CD4-positive, alpha-beta T cell treated with Interleukin-2 at 100 ng/mL for 4 hours (primary cell): ENCODE measurements at regions not wholly inside any gene's neighbourhood (a gene's known extent, or its start where the extent isn't known, plus 50 kb on each side); places are given as distances from the start of the nearest gene placed in this dataset.
"Not testable (repeated sequence)": the region's sequence is repeated elsewhere in the genome, so short reads cannot be mapped to it uniquely, and the experiment has no call there.

ENCODE experiments used
- DNase-seq: peaks from one replicate; pipeline ENCODE4 v3.0.0-alpha.2; 2020; ENCODE audit warnings: low spot score

- no peak for DNase-seq
Observed at GRCh38 chr1:58936973-58937372, 153.1 kb upstream of the JUN start.

GRCh38 chr1:58939146-58939545 lies 155.3 kb upstream of the JUN start:
- DNase-seq = no peak

DNA sequence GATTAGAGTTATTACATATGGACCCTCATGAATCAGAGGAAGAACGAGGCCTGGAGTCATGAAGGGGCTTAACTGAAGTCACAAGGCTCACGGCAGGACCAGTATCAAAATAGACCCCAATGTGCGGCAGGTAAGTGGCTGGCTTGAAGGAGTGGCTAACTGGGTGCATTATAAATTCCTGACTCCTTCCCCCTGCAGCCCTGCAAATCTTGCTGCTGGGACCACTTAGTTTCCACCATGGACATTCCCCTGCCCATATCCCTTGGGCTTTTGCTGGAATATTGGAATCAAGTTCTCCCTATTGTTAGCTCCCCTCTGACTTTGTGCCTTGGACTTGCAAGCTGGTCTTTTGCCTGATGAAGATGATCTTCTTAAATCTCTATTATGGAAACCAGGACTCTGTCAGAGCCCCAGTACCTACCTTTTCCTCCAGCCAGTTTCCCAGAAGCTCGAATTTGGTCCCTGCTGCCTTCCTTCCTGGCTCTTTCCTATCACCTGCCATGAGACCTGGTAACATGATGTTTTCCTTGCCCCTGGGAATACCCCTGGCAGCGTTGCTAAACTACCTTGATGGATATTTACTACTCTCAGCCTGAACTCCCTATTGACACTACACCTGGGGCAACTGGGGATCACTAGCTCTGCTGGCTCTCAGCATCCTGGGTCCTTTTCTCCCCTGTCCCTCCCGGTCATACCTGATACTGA lies 156.0 kb upstream of the JUN start:
- DNase-seq = no peak

GRCh38 chr1:58941471-58942289 lies 157.8 kb upstream of the JUN start:
- peak; percentile 61 for DNase-seq

GRCh38 chr1:58942759-58943191 lies 158.9 kb upstream of the JUN start:
- DNase-seq = peak; percentile 15

DNA sequence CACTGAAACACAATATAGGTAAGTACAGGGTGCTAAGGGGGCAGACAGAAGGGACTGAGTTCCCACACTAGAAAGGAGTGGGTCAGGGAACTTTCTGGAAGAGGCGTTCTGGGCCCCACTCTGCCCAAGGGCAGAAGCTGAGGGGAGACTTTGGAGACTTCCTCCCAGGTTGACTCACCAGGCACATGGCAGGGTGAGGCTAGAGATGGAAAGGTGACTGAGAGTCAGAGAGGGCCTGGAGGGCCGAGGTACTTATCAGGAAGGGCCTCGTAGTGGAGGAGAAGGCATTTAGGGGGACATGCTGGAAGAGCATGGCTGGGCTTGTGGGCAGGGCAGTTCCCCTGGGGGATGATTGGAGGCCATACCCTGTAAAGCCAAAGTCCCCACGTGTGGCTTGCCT lies 159.9 kb upstream of the JUN start:
- DNase-seq = no peak

DNA sequence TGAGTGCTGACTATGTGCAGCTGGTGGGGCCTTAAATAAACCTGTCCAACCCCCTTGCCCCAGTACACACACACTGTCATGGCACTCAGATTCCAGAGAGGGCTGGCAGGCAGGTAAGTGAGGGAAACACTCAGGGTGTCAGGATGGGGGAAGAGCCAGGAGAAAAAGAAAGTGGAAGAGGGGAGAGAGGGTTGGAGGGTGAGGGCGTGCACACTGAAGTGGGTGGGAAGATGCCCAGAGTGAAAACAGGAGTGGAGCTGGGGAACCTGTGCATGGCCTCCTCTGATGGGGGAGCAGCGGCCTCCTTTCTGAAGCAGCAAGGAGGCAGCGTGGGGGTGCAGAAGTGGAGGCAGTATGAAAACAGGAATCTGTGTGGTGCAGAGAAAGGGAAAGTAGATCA lies 160.6 kb upstream of the JUN start:
- DNase-seq = no peak

- no peak for DNase-seq
Observed at GRCh38 chr1:58946390-58946789, 162.5 kb upstream of the JUN start.

DNA sequence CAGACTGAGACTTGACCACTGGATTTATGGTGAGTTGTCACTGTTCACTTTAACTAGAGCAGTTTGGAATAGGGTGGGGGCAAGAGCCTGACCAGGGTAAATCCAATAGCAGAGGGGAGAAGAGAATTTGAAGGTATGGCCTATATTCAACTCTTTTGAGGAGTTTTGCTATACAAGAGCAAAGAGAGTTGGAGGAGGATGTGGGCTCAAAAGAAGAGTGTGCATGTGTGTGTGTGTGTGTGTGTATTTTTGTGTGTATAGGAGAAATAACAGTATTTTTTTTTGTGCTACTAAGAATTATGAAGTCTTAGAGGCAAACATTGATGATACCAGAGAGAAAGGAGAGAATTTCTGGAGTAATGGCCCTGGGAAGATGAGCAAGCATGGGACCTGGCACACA lies 164.8 kb upstream of the JUN start:
- DNase-seq = no peak

- DNase-seq = no peak
Observed at GRCh38 chr1:58949551-58950220, 165.8 kb upstream of the JUN start.

- no peak for DNase-seq
Observed at GRCh38 chr1:58950897-58951296, 167.1 kb upstream of the JUN start.

GRCh38 chr1:58953951-58954350 lies 170.1 kb upstream of the JUN start:
- not testable (repeated sequence) for DNase-seq

- not testable (repeated sequence) for DNase-seq
Observed at GRCh38 chr1:58963287-58963686, 179.4 kb upstream of the JUN start.

DNA sequence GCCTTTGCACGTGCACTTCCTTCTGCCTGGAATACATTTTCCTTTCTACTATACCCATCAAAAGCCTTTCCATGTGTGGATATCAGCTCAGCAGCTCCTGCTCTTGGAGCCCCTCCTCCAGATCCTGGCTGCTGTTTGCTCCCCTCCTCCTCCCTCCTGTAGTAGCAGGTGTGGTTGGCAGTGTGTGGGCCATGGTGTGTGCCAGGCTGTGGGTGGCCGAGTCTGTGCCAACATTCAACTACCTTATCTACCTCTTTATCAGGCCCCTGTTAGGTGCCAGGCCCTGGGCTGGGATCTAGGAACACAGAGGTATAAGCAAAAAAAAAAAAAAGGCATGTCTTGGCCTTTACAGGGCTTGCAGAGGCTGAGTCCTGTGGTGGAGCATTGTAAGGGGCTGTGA lies 180.6 kb upstream of the JUN start:
- DNase-seq = no peak

- DNase-seq = no peak
Observed at GRCh38 chr1:58964880-58965279, 181.0 kb upstream of the JUN start.

- no peak for DNase-seq
Observed at GRCh38 chr1:58966103-58966916, 182.5 kb upstream of the JUN start.

DNA sequence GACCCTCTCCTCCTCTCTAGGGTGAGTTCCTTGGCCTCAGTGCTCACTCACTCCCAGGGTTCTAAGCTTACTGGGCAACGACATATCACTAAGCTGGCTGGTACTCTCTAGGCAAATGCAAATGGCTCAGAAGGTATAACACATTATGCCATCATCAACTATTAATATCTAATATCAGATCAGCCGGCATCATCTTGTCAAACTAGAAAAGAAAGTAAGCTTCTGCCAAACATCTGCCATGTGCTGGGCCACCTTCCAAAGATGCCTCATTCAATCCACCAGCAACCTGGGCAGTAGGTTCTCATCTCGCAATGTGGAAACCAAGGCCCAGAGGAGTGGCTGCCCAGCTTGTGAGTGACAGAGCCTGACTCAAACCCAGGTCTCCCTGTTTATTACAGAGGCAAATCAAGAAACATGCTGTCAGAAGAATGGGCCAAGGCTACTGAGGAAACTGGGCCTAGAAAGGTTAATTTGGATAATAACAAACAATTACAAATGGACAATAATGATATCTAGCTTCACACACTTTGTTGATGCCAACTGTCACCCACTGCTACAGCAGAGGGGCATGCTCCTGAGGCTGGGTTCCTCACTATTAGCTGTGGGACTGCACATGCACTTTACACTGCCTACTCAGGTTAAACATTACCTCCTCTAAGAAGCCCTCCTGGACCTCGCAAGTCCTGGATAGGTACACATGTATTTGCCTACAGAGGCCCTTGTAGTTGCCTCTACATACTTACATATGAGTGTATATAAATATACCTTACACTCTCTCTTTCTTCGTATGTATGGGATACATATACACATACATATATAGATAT lies 183.3 kb upstream of the JUN start:
- no peak for DNase-seq

- no peak for DNase-seq
Observed at GRCh38 chr1:58968360-58968952, 184.6 kb upstream of the JUN start.

DNA sequence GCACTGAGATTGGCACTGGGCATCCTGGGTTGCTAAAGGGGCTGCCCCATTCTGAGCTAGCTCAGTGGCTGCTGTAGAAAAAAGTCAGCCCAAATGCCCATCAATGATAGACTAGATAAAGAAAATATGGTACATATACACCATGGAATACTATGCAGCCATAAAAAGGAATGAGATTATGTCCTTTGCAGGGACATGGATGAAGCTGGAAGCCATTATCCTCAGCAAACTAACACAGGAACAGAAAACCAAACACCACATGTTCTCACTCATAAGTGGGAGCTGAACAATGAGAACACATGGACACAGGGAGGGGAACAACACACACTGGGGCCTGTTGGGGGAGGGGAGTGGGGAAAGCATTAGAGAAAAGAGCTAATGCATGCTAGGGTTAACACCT lies 185.3 kb upstream of the JUN start:
- not testable (repeated sequence) for DNase-seq

- no peak for DNase-seq
Observed at GRCh38 chr1:58971629-58972140, 187.8 kb upstream of the JUN start.

GRCh38 chr1:58975888-58976287 lies 192.0 kb upstream of the JUN start:
- no peak for DNase-seq
